ENCODE measurements at regions not wholly inside any gene's neighbourhood (a gene's known extent, or its start where the extent isn't known, plus 50 kb on each side); places are given as distances from the start of the nearest gene placed in this dataset.

DNA sequence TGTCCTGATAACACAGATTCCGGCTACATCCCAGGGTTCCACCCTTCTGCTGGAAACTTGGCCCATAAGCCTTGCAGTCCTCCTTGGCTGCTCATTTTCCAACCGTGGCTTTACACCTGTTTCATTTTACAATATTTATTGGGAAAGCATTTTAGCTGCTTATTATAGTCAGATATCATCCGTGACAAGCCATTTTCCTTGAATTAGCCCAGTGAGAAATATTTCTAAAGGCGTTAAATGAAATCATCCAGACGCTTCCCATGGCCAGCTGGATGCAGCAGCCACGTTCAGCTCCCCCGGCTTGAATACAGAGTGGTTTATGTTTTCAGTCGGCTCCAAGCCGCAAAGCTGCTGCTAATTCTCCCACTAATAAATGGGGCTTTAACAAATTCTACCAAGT is 245.0 kb upstream of the PELI2 start:
- no peak overlapping the region for H3K4me3 ChIP-seq (replicated peaks in 1 of 3; ENCODE audit: insufficient read depth in 1 of 3, low read depth in 1 of 3, low read length in 3 of 3)
- peaks cover 3 to 6% of the 10 kb centered on the region in 2 experiments for H3K27me3 ChIP-seq (ENCODE audit: control insufficient read depth in 2 of 2, insufficient read depth in 2 of 2, low read length in 2 of 2)
- dilution Hi-C loops (cut with MboI; ENCODE audit: extremely low pct_ligation_motif_present, low sequenced_read_pairs), result no loop called here
- no peak overlapping the region for H3K27ac ChIP-seq (ENCODE audit: insufficient read depth, low read depth, low read length)
- ChIA-PET CTCF (interaction anchor here (1.4 to 1.8 kb wide), 2 partner anchors 8 to 14 kb away, joined by 3 to 5 read pairs; no protein-coding TSS in a partner anchor), POLR2A (no interaction called here)
- H3K9me1 ChIP-seq (replicated peaks; ENCODE audit: control insufficient read depth, extremely low read depth, insufficient read depth, low read length), result no peaks in the 10 kb centered on the region
- no peak for DNase-seq (ENCODE audit: low read depth, low spot score)
- H3K36me3 ChIP-seq (ENCODE audit: control insufficient read depth in 2 of 2, extremely low read depth in 1 of 2, insufficient read depth in 2 of 2, low read length in 2 of 2), result no peaks in the 10 kb centered on the region
- BruUV-seq (replicated peaks), result no TSS peak
- intact Hi-C loops (cut with micrococcal nuclease), result no loop called here
- no peak overlapping the region for H3K4me2 ChIP-seq (ENCODE audit: insufficient read depth, low read length)
- no peaks in the 10 kb centered on the region for H3K79me2 ChIP-seq (ENCODE audit: control insufficient read depth, insufficient read depth, low read length)
- H3K9me3 ChIP-seq (replicated peaks; ENCODE audit: control insufficient read depth, insufficient read depth, low read length), result no peaks in the 10 kb centered on the region
- H2AFZ ChIP-seq (ENCODE audit: low read depth, low read length), result no peak overlapping the region
- no peak overlapping the region for H3K9ac ChIP-seq (replicated peaks; ENCODE audit: extremely low read depth, insufficient read depth, low read length)
- no peaks in the 10 kb centered on the region for H3K4me1 ChIP-seq (ENCODE audit: control insufficient read depth, extremely low read depth, insufficient read depth, low read length)
- no peak for TF ChIP-seq GATA2 (IDR thresholded peaks at IDR 0.05; ENCODE audit: insufficient read depth, insufficient read length, low read depth, low read length)
- TF ChIP-seq JUN (IDR thresholded peaks at IDR 0.05; ENCODE audit: borderline replicate concordance, insufficient read depth, insufficient read length, low read depth), result no peak
- no peak for TF ChIP-seq CTCF (IDR thresholded peaks at IDR 0.05; ENCODE audit: extremely low read depth in 1 of 2, insufficient read depth in 1 of 2, low read depth in 1 of 2, low read length in 2 of 2)
- no peak for TF ChIP-seq POLR2AphosphoS5 (IDR thresholded peaks at IDR 0.05; ENCODE audit: insufficient read depth, low read depth, low read length)
- TF ChIP-seq, protein P1, sequence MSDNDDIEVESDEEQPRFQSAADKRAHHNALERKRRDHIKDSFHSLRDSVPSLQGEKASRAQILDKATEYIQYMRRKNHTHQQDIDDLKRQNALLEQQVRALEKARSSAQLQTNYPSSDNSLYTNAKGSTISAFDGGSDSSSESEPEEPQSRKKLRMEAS (IDR thresholded peaks at IDR 0.05; ENCODE audit: insufficient read depth, insufficient read length), result no peak
- TF ChIP-seq EZH2 (IDR thresholded peaks at IDR 0.05; ENCODE audit: borderline replicate concordance, low read depth, low read length, severe bottlenecking), result no peak
- no peak for FAIRE-seq
- no peaks in the 10 kb centered on the region for H4K20me1 ChIP-seq (replicated peaks; ENCODE audit: control insufficient read depth, extremely low read depth, insufficient read depth, low read length)
